ENCODE measurements at regions not wholly inside any gene's neighbourhood (a gene's known extent, or its start where the extent isn't known, plus 50 kb on each side); places are given as distances from the start of the nearest gene placed in this dataset.

DNA sequence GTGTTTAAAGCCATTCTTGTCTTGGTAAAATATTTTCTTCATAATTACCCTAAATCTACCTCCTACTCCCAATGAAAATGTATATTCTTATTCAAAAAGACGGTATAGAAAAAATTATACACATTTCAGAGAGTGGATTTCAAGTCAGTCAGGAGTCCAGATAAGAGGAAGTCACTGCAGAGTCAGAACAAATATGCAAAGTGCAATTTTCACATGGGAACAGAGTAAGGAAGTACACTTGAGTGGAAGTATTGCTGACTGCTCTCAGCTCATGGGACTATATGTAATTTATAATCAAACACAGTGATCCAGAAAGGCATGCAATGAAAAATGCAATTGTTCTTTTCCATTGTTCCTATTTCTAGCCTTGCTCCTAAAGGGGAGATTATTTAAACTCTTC lies 1128.0 kb downstream of the AACS start:
- FAIRE-seq: no peak
- Histone ChIP-seq H3K79me2 (ENCODE audit: control insufficient read depth, insufficient read depth, low read length) (no peaks in the 10 kb centered on the region), H3K9me1 (replicated peaks; ENCODE audit: control insufficient read depth, extremely low read depth, insufficient read depth, low read length) (no peaks in the 10 kb centered on the region), H3K9me3 (replicated peaks; ENCODE audit: control insufficient read depth, insufficient read depth, low read length) (peaks cover 5% of the 10 kb centered on the region), H3K4me2 (ENCODE audit: insufficient read depth, low read length) (no peak overlapping the region), H3K4me3 (replicated peaks in 1 of 3; ENCODE audit: insufficient read depth in 1 of 3, low read depth in 1 of 3, low read length in 3 of 3) (no peak overlapping the region), H2AFZ (ENCODE audit: low read depth, low read length) (no peak overlapping the region), H3K27ac (ENCODE audit: insufficient read depth, low read depth, low read length) (no peak overlapping the region), H3K9ac (replicated peaks; ENCODE audit: extremely low read depth, insufficient read depth, low read length) (no peak overlapping the region), H3K36me3 (ENCODE audit: control insufficient read depth in 2 of 2, extremely low read depth in 1 of 2, insufficient read depth in 2 of 2, low read length in 2 of 2) (no peaks in the 10 kb centered on the region), H3K27me3 (ENCODE audit: control insufficient read depth in 2 of 2, insufficient read depth in 2 of 2, low read length in 2 of 2) (no peaks in the 10 kb centered on the region), H3K4me1 (ENCODE audit: control insufficient read depth, extremely low read depth, insufficient read depth, low read length) (no peaks in the 10 kb centered on the region), H4K20me1 (replicated peaks; ENCODE audit: control insufficient read depth, extremely low read depth, insufficient read depth, low read length) (no peaks in the 10 kb centered on the region)
- BruUV-seq (replicated peaks): no TSS peak
- intact Hi-C loops (cut with micrococcal nuclease): no loop called here
- POLR2A ChIA-PET: no interaction called here
- DNase-seq (ENCODE audit: low read depth, low spot score): no peak
- dilution Hi-C loops (cut with MboI; ENCODE audit: extremely low pct_ligation_motif_present, low sequenced_read_pairs): no loop called here
- CTCF ChIA-PET: no interaction called here
- TF ChIP-seq POLR2A (IDR thresholded peaks at IDR 0.05; ENCODE audit: low read depth, low read length) (no peak), EZH2 (IDR thresholded peaks at IDR 0.05; ENCODE audit: borderline replicate concordance, low read depth, low read length, severe bottlenecking) (no peak)

DNA sequence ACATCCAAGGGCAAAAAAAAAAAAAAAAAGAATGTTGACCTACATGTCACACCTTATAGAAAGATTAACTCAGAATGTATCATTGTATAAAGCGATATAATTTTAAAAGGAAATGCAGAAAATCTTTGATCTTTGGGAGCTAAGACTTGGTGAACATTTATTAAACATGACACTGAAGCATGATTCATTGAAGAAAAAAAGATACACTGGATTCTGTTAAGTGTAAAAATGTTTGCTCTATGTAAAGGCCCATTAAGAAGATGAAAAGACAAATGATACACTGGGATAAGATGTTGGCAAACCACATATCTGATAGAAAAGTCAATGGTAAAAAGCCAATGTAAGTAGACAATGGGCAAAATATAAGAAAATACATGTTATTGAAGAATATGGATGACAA lies 1131.0 kb downstream of the AACS start:
- intact Hi-C loops (cut with micrococcal nuclease) (no loop called here), dilution Hi-C loops (cut with MboI; ENCODE audit: extremely low pct_ligation_motif_present, low sequenced_read_pairs) (no loop called here)
- H3K9me1 ChIP-seq (replicated peaks; ENCODE audit: control insufficient read depth, extremely low read depth, insufficient read depth, low read length): no peaks in the 10 kb centered on the region
- no peaks in the 10 kb centered on the region for H3K4me1 ChIP-seq (ENCODE audit: control insufficient read depth, extremely low read depth, insufficient read depth, low read length)
- no peaks in the 10 kb centered on the region for H4K20me1 ChIP-seq (replicated peaks; ENCODE audit: control insufficient read depth, extremely low read depth, insufficient read depth, low read length)
- TF ChIP-seq MYC (IDR thresholded peaks at IDR 0.05; ENCODE audit: low read depth, low read length) (no peak), POLR2AphosphoS5 (IDR thresholded peaks at IDR 0.05; ENCODE audit: insufficient read depth, low read depth, low read length) (no peak), MAX (IDR thresholded peaks at IDR 0.05; ENCODE audit: insufficient read depth, insufficient read length) (no peak), JUN (IDR thresholded peaks at IDR 0.05; ENCODE audit: borderline replicate concordance, insufficient read depth, insufficient read length, low read depth) (no peak), EZH2 (IDR thresholded peaks at IDR 0.05; ENCODE audit: borderline replicate concordance, low read depth, low read length, severe bottlenecking) (no peak), POLR2A (IDR thresholded peaks at IDR 0.05; ENCODE audit: low read depth, low read length) (no peak), GATA2 (IDR thresholded peaks at IDR 0.05; ENCODE audit: insufficient read depth, insufficient read length, low read depth, low read length) (no peak), FOS (IDR thresholded peaks at IDR 0.05; ENCODE audit: borderline replicate concordance, insufficient read depth, low read length) (no peak)
- TF ChIP-seq, protein P1, sequence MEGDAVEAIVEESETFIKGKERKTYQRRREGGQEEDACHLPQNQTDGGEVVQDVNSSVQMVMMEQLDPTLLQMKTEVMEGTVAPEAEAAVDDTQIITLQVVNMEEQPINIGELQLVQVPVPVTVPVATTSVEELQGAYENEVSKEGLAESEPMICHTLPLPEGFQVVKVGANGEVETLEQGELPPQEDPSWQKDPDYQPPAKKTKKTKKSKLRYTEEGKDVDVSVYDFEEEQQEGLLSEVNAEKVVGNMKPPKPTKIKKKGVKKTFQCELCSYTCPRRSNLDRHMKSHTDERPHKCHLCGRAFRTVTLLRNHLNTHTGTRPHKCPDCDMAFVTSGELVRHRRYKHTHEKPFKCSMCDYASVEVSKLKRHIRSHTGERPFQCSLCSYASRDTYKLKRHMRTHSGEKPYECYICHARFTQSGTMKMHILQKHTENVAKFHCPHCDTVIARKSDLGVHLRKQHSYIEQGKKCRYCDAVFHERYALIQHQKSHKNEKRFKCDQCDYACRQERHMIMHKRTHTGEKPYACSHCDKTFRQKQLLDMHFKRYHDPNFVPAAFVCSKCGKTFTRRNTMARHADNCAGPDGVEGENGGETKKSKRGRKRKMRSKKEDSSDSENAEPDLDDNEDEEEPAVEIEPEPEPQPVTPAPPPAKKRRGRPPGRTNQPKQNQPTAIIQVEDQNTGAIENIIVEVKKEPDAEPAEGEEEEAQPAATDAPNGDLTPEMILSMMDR (IDR thresholded peaks at IDR 0.05; ENCODE audit: extremely low read depth in 1 of 2, insufficient read depth in 1 of 2, low read depth in 1 of 2, low read length in 2 of 2): no peak
- no peaks in the 10 kb centered on the region for H3K79me2 ChIP-seq (ENCODE audit: control insufficient read depth, insufficient read depth, low read length)
- no peak overlapping the region for H3K9ac ChIP-seq (replicated peaks; ENCODE audit: extremely low read depth, insufficient read depth, low read length)
- BruUV-seq (replicated peaks): no TSS peak
- no peaks in the 10 kb centered on the region for H3K27me3 ChIP-seq (ENCODE audit: control insufficient read depth in 2 of 2, insufficient read depth in 2 of 2, low read length in 2 of 2)
- DNase-seq (ENCODE audit: low read depth, low spot score): no peak
- no peak for FAIRE-seq
- H3K27ac ChIP-seq (ENCODE audit: insufficient read depth, low read depth, low read length): no peak overlapping the region
- ChIA-PET CTCF (no interaction called here), POLR2A (no interaction called here)
- H2AFZ ChIP-seq (ENCODE audit: low read depth, low read length): no peak overlapping the region
- H3K36me3 ChIP-seq (ENCODE audit: control insufficient read depth in 2 of 2, extremely low read depth in 1 of 2, insufficient read depth in 2 of 2, low read length in 2 of 2): no peaks in the 10 kb centered on the region
- H3K4me2 ChIP-seq (ENCODE audit: insufficient read depth, low read length): no peak overlapping the region
- no peak overlapping the region for H3K4me3 ChIP-seq (replicated peaks in 1 of 3; ENCODE audit: insufficient read depth in 1 of 3, low read depth in 1 of 3, low read length in 3 of 3)
- H3K9me3 ChIP-seq (replicated peaks; ENCODE audit: control insufficient read depth, insufficient read depth, low read length): peaks cover 5% of the 10 kb centered on the region

All from endothelial cell of umbilical vein (primary cell).